ENCODE measurements at regions not wholly inside any gene's neighbourhood (a gene's known extent, or its start where the extent isn't known, plus 50 kb on each side); places are given as distances from the start of the nearest gene placed in this dataset.

- no peak overlapping the region for H2AFZ ChIP-seq (ENCODE audit: control insufficient read depth, low read depth, low read length)
- ChIA-PET CTCF (no interaction called here), SMC1A (ENCODE audit: uncharacterized antibody, unreplicated experiment) (no interaction called here), RAD21 (ENCODE audit: unreplicated experiment) (no interaction called here), POLR2A (no interaction called here)
- H3K9ac ChIP-seq (ENCODE audit: control insufficient read depth, insufficient read depth, low read length): no peak overlapping the region
- in situ Hi-C loops (cut with MboI) (no loop called here), intact Hi-C loops (cut with micrococcal nuclease; ENCODE audit: unreplicated experiment) (no loop called here)
- no peaks in the 10 kb centered on the region for H3K27me3 ChIP-seq (replicated peaks in 1 of 2; ENCODE audit: control insufficient read depth in 2 of 2, insufficient read depth in 2 of 2, low read length in 1 of 2)
- FAIRE-seq (no peak), DNase-seq (ENCODE audit: low read depth, low spot score) (no peak), ATAC-seq (no peak)
- TF ChIP-seq USF2 (IDR thresholded peaks at IDR 0.05; ENCODE audit: borderline replicate concordance, low read depth, low read length) (no peak), MAX (IDR thresholded peaks at IDR 0.05; ENCODE audit: low read depth, low read length) (no peak), BACH1 (IDR thresholded peaks at IDR 0.05; ENCODE audit: borderline replicate concordance) (no peak), SKIL (IDR thresholded peaks at IDR 0.05; ENCODE audit: low read depth, poor library complexity, severe bottlenecking) (no peak), YBX1 (IDR thresholded peaks at IDR 0.05) (no peak), ZBTB33 (IDR thresholded peaks at IDR 0.05) (no peak), RUNX3 (IDR thresholded peaks at IDR 0.05; ENCODE audit: low read length) (no peak), SMAD5 (IDR thresholded peaks at IDR 0.05; ENCODE audit: low read depth) (no peak), IRF4 (IDR thresholded peaks at IDR 0.05; ENCODE audit: low read depth, low read length) (no peak), TBL1XR1 (IDR thresholded peaks at IDR 0.05; ENCODE audit: low read depth, low read length) (no peak), CBX5 (IDR thresholded peaks at IDR 0.05; ENCODE audit: low read depth) (no peak), SMAD1 (IDR thresholded peaks at IDR 0.05; ENCODE audit: low read depth, partially characterized antibody) (no peak), ZSCAN29 (IDR thresholded peaks at IDR 0.05) (no peak), NFYB (IDR thresholded peaks at IDR 0.05; ENCODE audit: insufficient read depth, low read depth, low read length) (no peak), ZNF24 (IDR thresholded peaks at IDR 0.05) (no peak)
- TF ChIP-seq, protein P1, sequence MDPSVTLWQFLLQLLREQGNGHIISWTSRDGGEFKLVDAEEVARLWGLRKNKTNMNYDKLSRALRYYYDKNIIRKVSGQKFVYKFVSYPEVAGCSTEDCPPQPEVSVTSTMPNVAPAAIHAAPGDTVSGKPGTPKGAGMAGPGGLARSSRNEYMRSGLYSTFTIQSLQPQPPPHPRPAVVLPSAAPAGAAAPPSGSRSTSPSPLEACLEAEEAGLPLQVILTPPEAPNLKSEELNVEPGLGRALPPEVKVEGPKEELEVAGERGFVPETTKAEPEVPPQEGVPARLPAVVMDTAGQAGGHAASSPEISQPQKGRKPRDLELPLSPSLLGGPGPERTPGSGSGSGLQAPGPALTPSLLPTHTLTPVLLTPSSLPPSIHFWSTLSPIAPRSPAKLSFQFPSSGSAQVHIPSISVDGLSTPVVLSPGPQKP (IDR thresholded peaks at IDR 0.05; ENCODE audit: low read depth, low read length): no peak
- TF ChIP-seq, protein P2, sequence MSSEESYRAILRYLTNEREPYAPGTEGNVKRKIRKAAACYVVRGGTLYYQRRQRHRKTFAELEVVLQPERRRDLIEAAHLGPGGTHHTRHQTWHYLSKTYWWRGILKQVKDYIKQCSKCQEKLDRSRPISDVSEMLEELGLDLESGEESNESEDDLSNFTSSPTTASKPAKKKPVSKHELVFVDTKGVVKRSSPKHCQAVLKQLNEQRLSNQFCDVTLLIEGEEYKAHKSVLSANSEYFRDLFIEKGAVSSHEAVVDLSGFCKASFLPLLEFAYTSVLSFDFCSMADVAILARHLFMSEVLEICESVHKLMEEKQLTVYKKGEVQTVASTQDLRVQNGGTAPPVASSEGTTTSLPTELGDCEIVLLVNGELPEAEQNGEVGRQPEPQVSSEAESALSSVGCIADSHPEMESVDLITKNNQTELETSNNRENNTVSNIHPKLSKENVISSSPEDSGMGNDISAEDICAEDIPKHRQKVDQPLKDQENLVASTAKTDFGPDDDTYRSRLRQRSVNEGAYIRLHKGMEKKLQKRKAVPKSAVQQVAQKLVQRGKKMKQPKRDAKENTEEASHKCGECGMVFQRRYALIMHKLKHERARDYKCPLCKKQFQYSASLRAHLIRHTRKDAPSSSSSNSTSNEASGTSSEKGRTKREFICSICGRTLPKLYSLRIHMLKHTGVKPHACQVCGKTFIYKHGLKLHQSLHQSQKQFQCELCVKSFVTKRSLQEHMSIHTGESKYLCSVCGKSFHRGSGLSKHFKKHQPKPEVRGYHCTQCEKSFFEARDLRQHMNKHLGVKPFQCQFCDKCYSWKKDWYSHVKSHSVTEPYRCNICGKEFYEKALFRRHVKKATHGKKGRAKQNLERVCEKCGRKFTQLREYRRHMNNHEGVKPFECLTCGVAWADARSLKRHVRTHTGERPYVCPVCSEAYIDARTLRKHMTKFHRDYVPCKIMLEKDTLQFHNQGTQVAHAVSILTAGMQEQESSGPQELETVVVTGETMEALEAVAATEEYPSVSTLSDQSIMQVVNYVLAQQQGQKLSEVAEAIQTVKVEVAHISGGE (CRISPR knock-in tag; IDR thresholded peaks at IDR 0.05): no peak
- H3K4me2 ChIP-seq (ENCODE audit: control insufficient read depth, insufficient read depth): no peak overlapping the region
- H3K79me2 ChIP-seq (ENCODE audit: control insufficient read depth, insufficient read depth, low read length): no peaks in the 10 kb centered on the region
- no peak overlapping the region for H3K4me3 ChIP-seq
- no peaks in the 10 kb centered on the region for H3K9me3 ChIP-seq (replicated peaks; ENCODE audit: control insufficient read depth, insufficient read depth, low read length)
- H4K20me1 ChIP-seq (ENCODE audit: control insufficient read depth, insufficient read depth): no peaks in the 10 kb centered on the region
- no peaks in the 10 kb centered on the region for H3K4me1 ChIP-seq (ENCODE audit: control insufficient read depth, insufficient read depth, low read length)
- H3K27ac ChIP-seq (ENCODE audit: control insufficient read depth, insufficient read depth): no peak overlapping the region
- no peaks in the 10 kb centered on the region for H3K36me3 ChIP-seq (ENCODE audit: control insufficient read depth in 2 of 2, insufficient read depth in 2 of 2, low read length in 1 of 2)
- BruUV-seq (replicated peaks): no TSS peak
These were observed 1514.7 kb downstream of the PCDH18 start for GRCh38 chr4:136017556-136017955.
